GM18858 (cell line): ENCODE measurements at regions not wholly inside any gene's neighbourhood (a gene's known extent, or its start where the extent isn't known, plus 50 kb on each side); places are given as distances from the start of the nearest gene placed in this dataset.

ENCODE experiments used
- ATAC-seq: cut with Tn5 transposase; IDR thresholded peaks from one replicate; pipeline ENCODE4 v1.9.1; 2021; ENCODE audit not compliant: unreplicated experiment

DNA sequence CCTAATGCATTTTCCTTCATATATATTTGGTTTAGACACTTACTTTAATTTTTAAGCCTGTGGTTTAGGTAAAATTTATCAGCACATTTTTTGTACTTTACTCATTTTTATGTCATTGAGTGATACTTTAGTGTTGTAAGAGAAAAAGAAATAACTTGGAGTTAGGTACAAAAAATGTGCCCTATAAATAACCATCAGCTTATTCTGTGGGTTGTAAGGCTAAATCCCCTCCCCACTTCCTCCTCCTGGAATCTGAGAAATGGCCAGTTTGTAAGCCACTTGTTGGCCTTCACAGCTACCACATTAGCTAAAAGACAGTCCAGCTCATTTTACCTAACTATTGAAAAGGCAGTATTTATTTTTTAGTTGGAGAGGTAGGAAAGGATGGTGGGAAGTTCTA is 576.3 kb downstream of the PKHD1 start:
- ATAC-seq: no peak

GRCh38 chr6:51513891-51514747 is 573.3 kb downstream of the PKHD1 start:
- no peak for ATAC-seq

DNA sequence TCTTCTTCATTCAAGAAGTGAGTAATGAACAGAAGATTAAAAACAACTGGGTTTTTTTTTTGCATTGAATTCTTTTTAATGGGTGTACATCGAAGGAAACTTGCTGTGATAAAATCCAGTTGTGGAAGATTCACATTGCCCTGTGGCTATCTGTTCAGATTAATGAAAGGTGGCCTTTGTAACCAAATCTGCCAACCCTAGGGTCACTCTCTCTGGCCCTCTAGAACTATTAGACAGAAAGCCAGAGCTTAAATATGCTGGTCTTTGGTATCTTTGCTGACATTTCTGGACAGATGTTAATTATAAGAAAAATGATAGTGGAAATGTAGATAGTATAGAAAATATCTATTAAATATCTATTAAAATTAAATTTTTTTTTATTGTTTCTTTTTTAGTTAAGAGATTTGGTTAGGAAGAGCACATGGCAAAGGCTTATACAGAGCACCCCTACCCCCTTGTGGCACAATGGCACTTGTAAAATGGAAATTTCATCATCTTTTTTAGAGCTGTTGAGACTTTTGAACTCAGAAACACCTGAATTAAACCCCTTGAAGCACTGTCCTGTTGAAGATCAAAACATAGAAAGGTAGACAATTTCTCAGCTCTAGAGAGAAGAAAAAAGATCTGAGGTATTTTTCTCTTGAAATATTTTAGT is 572.5 kb downstream of the PKHD1 start:
- no peak for ATAC-seq

- no peak for ATAC-seq
Observed at GRCh38 chr6:51526049-51526448, 561.4 kb downstream of the PKHD1 start.

- no peak for ATAC-seq
Observed at GRCh38 chr6:51526922-51527321, 560.5 kb downstream of the PKHD1 start.

DNA sequence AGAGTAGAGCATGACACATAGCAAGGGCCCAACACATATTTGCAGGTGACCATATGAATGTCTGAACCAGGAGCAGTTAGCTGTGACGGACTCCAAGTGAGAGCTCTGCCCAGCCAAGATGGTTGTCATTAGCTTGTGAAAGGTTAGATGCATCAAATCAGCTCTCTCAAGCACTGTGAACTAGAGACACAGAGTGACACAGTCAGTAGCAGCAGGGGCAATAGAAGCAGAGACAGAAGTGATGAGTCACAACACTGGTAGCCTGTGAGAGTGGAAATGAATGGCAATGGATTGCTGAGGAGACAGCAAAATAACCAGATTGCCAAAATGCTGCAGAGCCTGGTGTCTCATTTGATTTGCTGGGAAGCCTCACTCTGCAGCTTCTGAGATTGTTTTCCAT is 558.9 kb downstream of the PKHD1 start:
- no peak for ATAC-seq

DNA sequence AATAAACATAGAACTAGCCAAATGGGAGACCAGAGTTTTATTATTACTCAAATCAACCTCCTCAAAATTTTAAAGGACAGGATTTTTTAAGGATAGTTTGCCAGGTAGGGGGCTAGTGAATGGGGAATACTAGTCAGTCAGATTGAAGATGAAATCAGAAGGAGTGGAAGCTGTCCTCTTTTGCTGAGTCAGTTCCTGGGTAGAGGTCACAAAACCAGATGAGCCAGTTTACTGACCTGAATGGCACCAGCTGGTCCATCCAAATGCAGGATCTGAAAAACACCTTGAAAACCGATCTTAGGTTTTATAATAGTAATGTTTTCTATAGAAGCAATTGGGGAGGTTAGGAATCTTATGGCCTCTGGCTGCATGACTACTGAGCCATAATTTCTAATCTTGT is 558.2 kb downstream of the PKHD1 start:
- no peak for ATAC-seq

DNA sequence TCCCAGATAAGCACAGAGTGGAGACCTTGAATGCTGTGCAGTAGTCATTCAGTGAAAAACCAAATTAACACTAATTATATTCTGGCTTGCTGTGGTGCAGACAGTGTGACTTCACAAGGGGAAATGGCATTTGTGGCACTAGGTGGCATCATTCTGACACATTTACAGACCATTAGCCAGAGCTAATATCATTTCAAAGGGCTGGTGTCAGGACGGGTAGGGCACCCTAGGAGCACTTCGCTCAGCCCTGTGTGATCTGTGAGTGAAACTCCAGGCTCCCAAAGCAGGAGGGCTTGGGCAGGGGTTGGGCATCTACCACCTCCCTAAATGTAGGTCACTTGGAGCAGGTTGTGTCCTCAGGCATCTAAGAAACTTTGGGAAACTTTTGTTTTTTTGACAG is 555.8 kb downstream of the PKHD1 start:
- ATAC-seq: peak; percentile 43

- ATAC-seq: no peak
Observed at GRCh38 chr6:51533962-51534361, 553.5 kb downstream of the PKHD1 start.

GRCh38 chr6:51535327-51535726 is 552.1 kb downstream of the PKHD1 start:
- no peak for ATAC-seq

DNA sequence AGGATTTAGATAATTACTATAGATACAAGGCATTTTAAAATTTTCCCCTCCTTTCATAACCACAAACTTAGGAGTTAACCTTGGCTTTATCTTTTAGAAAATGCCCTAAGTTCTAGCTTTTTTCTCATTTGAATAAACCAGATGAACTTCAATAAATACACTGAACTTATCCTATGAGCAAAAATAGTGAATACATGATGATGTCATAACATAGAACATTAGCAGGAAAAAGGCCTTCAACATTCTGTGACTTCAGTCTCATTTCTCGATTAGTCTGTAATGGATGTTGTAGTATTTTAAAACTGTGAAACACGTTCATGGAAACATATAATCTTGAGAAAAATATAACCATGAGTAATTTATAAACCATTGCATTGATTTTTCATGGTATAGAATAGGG is 550.7 kb downstream of the PKHD1 start:
- no peak for ATAC-seq

DNA sequence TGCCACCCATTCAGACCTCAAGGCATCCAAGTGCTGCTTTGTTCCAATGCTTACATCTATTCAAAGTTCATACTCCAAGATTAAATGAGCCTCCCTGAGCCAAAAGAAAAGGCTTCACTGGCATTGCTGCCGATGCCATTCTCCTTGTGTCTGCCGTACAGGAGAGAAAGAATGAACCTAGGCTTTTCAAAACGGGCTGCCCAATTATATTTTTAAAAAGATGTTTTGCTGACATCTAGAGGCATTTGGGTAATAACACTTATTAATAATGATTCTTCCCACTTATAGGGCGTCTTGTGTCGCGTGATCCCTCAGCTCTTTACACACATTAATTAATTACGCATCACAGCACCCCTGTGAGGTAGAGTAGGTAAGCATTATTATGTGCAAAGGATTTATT is 545.6 kb downstream of the PKHD1 start:
- ATAC-seq: no peak

GRCh38 chr6:51542475-51542874 is 544.9 kb downstream of the PKHD1 start:
- no peak for ATAC-seq

GRCh38 chr6:51550243-51550642 is 537.2 kb downstream of the PKHD1 start:
- no peak for ATAC-seq

- ATAC-seq: no peak
Observed at GRCh38 chr6:51552435-51552834, 535.0 kb downstream of the PKHD1 start.

DNA sequence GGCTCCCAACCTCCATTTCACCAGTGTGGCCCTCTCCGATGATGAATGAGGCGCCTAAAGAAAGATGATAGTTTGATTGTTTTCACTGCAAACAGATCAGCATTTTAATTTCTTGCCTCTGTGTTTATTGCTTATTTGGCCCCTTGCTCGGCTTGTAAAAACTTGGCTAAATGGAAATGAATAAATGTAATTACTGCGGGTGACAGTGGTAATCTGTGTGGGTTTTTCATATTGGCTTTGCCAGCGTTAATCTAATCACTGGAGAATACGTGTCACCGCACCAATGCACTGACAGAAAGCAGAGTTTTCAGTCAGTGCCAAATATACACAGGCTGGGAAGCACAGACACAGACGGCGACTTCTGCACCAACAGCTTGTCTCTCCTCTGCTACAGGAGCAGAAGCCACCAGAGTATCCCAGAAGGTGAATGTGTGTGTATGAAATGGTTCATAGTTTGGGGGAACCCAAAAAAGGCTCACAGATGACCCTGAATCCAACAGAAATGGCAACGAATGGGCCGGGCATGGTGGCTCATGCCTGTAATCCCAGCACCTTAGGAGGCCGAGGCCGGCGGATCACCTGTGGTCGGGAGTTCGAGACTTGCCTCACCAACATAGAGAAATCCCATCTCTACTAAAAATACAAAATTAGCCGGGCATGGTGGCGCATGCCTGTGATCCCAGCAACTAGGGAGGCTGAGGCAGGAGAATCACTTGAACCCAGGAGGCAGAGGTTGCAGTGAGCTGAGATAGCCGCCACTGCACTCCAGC is 534.0 kb downstream of the PKHD1 start:
- no peak for ATAC-seq

DNA sequence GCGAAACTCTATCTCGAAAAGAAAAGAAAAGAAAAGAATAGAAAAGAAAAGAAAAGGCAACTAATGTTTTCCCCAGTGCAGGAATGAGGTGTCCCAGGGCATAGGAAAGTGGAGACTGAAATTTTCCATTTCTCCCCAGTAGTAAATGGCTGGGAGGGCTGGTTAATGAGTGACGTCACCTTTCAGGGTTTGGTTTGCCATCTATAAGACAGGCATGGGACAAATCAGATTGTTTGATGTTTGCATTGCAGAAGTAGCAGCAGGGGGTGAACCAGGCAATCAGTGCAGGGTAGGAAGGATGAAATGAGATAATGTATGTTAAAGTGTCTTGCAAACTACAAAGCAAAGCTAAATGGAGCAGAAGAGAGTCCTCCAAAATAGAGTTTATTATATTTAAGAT is 533.4 kb downstream of the PKHD1 start:
- no peak for ATAC-seq

- ATAC-seq: no peak
Observed at GRCh38 chr6:51559059-51559458, 528.4 kb downstream of the PKHD1 start.

- ATAC-seq: peak; percentile 95
Observed at GRCh38 chr6:51562198-51562597, 525.2 kb downstream of the PKHD1 start.
